Left ventricle myocardium inferior (tissue), 1 donor: ENCODE measurements at regions not wholly inside any gene's neighbourhood (a gene's known extent, or its start where the extent isn't known, plus 50 kb on each side); places are given as distances from the start of the nearest gene placed in this dataset.

ENCODE experiments used
- DNase-seq: peaks from one replicate; pipeline ENCODE4 v3.0.0-alpha.2; 2020
- H3K27ac ChIP-seq: fragments of 200-600 bp; replicated peaks from 2 replicates; pipeline ENCODE4 v1.8.0; 2021
- H3K27me3 ChIP-seq: fragments of 200-600 bp; 2 replicates; pipeline ENCODE4 v1.8.0; 2021; ENCODE audit warnings: low read depth
- H3K36me3 ChIP-seq: fragments of 200-600 bp; 2 replicates; pipeline ENCODE4 v1.8.0; 2021
- H3K4me1 ChIP-seq: fragments of 200-600 bp; 2 replicates; pipeline ENCODE4 v1.8.0; 2021
- H3K4me3 ChIP-seq: fragments of 200-600 bp; 2 replicates; pipeline ENCODE4 v1.8.0; 2021; ENCODE audit warnings: mild to moderate bottlenecking, moderate library complexity
- H3K9me3 ChIP-seq: fragments of 200-600 bp; replicated peaks from 2 replicates; pipeline ENCODE4 v1.8.0; 2021
- CTCF ChIP-seq: fragments of 200-600 bp; IDR thresholded peaks from 2 replicates; pipeline ENCODE4 v1.8.0; 2021; ENCODE audit warnings: antibody characterized with exemption, mild to moderate bottlenecking, borderline replicate concordance
- intact Hi-C: fragments of 100-400 bp; cut with micrococcal nuclease; formaldehyde crosslinking; loops from one replicate; pipeline ENCODE4 v1.11.0; 2022
- donor health status: DM: no; HTN: yes; CAD: no; lungs with severe emphysema.

- Histone ChIP-seq H3K27ac (no peak overlapping the region), H3K4me1 (no peaks in the 10 kb centered on the region), H3K36me3 (no peaks in the 10 kb centered on the region), H3K9me3 (peaks cover 8% of the 10 kb centered on the region), H3K4me3 (no peak overlapping the region), H3K27me3 (no peaks in the 10 kb centered on the region)
- intact Hi-C loops: no loop called here
- no peak for TF ChIP-seq CTCF
- DNase-seq: no peak
Measured at GRCh38 chr4:100970414-100970813, 376.9 kb downstream of the PPP3CA start.

GRCh38 chr4:100969925-100970324 lies 377.4 kb downstream of the PPP3CA start:
- no peak for DNase-seq
- intact Hi-C loops: no loop called here
- Histone ChIP-seq H3K4me1 (no peaks in the 10 kb centered on the region), H3K9me3 (peaks cover 8% of the 10 kb centered on the region), H3K4me3 (no peak overlapping the region), H3K27me3 (no peaks in the 10 kb centered on the region), H3K27ac (no peak overlapping the region), H3K36me3 (no peaks in the 10 kb centered on the region)
- no peak for TF ChIP-seq CTCF

- no peak overlapping the region for H3K4me3 ChIP-seq
- no peak for TF ChIP-seq CTCF
- intact Hi-C loops: no loop called here
Measured at GRCh38 chr4:100968046-100968445, 379.3 kb downstream of the PPP3CA start.

GRCh38 chr4:100963627-100964026 lies 383.7 kb downstream of the PPP3CA start:
- Histone ChIP-seq H3K4me1 (no peaks in the 10 kb centered on the region), H3K27ac (no peak overlapping the region), H3K9me3 (peaks cover 8% of the 10 kb centered on the region), H3K36me3 (no peaks in the 10 kb centered on the region), H3K27me3 (no peaks in the 10 kb centered on the region), H3K4me3 (no peak overlapping the region)
- TF ChIP-seq CTCF: no peak
- DNase-seq: no peak
- intact Hi-C loops: no loop called here

More at GRCh38 chr4:100968046-100968445, 379.3 kb downstream of the PPP3CA start:
- H3K9me3 ChIP-seq: peaks cover 8% of the 10 kb centered on the region
- no peak for DNase-seq
- no peaks in the 10 kb centered on the region for H3K27me3 ChIP-seq
- no peaks in the 10 kb centered on the region for H3K36me3 ChIP-seq
- no peak overlapping the region for H3K27ac ChIP-seq
- no peaks in the 10 kb centered on the region for H3K4me1 ChIP-seq

GRCh38 chr4:100962698-100963097 lies 384.6 kb downstream of the PPP3CA start:
- intact Hi-C loops: no loop called here
- H3K27me3 ChIP-seq: no peaks in the 10 kb centered on the region
- H3K9me3 ChIP-seq: peaks cover 8% of the 10 kb centered on the region
- no peak for DNase-seq
- H3K27ac ChIP-seq: no peak overlapping the region
- no peaks in the 10 kb centered on the region for H3K4me1 ChIP-seq
- no peak for TF ChIP-seq CTCF
- H3K36me3 ChIP-seq: no peaks in the 10 kb centered on the region
- no peak overlapping the region for H3K4me3 ChIP-seq

- intact Hi-C loops: no loop called here
- no peak overlapping the region for H3K4me3 ChIP-seq
- no peaks in the 10 kb centered on the region for H3K9me3 ChIP-seq
- no peak for DNase-seq
- H3K27me3 ChIP-seq: no peaks in the 10 kb centered on the region
- no peak overlapping the region for H3K27ac ChIP-seq
- H3K4me1 ChIP-seq: no peaks in the 10 kb centered on the region
- H3K36me3 ChIP-seq: no peaks in the 10 kb centered on the region
- TF ChIP-seq CTCF: no peak
Measured at GRCh38 chr4:100960232-100960631, 387.1 kb downstream of the PPP3CA start.
